H1 (cell line): ENCODE measurements at regions not wholly inside any gene's neighbourhood (a gene's known extent, or its start where the extent isn't known, plus 50 kb on each side); places are given as distances from the start of the nearest gene placed in this dataset.

ENCODE experiments used
- BCL11A ChIP-seq, 2 experiments: IDR thresholded peaks; one replicate each; pipeline ENCODE4 v1.6.1; 2011; ENCODE audit warnings: low read depth in 2 of 2, low read length in 2 of 2, mild to moderate bottlenecking in 2 of 2
- BRCA1 ChIP-seq: IDR thresholded peaks from 2 replicates; pipeline ENCODE4 v1.6.1; 2012; ENCODE audit warnings: low read depth, low read length, improper control_type of control experiment
- CTBP2 ChIP-seq: IDR thresholded peaks from 2 replicates; pipeline ENCODE4 v1.7.0; 2011; ENCODE audit warnings: borderline replicate concordance, mild to moderate bottlenecking, moderate library complexity, mixed read lengths, low read length; ENCODE audit not compliant: insufficient read depth, insufficient read length
- HDAC2 ChIP-seq, 2 experiments: fragments of 300-600 bp in 1 of 2; sonication (generic) in 1 of 2; IDR thresholded peaks; 2 replicates each; pipeline ENCODE4 v1.6.1; 2011 to 2012; ENCODE audit warnings: low read depth in 2 of 2, low read length in 2 of 2, mild to moderate bottlenecking in 2 of 2, moderate library complexity in 2 of 2, borderline replicate concordance in 1 of 2, inconsistent platforms in 1 of 2
- RNF2 ChIP-seq: fragments of 200-900, 300-1000 bp; sonication (generic); IDR thresholded peaks from 2 replicates; pipeline ENCODE4 v1.7.1; 2016; ENCODE audit warnings: borderline replicate concordance, low read depth, mild to moderate bottlenecking, antibody characterized with exemption, low read length; ENCODE audit not compliant: poor library complexity, severe bottlenecking; ENCODE audit errors: missing control alignments
- SIN3A ChIP-seq, 2 experiments: IDR thresholded peaks in 1 of 2; conservative IDR thresholded peaks in 1 of 2; 2 replicates each; pipeline ENCODE4 v1.6.1; 2011 to 2012; ENCODE audit warnings: low read length in 2 of 2, improper control_type of control experiment in 1 of 2, low read depth in 1 of 2, mild to moderate bottlenecking in 1 of 2
- SUZ12 ChIP-seq: fragments of 200-600 bp; sonication (generic); IDR thresholded peaks from 2 replicates; pipeline ENCODE4 v1.6.1; 2012; ENCODE audit warnings: mild to moderate bottlenecking, inconsistent platforms, low read length, moderate library complexity, mixed read lengths
- TAF7 ChIP-seq: optimal IDR thresholded peaks from 2 replicates; pipeline ENCODE3; 2011; ENCODE audit warnings: low read depth, mild to moderate bottlenecking, inconsistent platforms, low read length, moderate library complexity, borderline replicate concordance
- TEAD4 ChIP-seq: IDR thresholded peaks from 2 replicates; pipeline ENCODE4 v1.6.1; 2012; ENCODE audit warnings: low read depth, low read length, inconsistent platforms, mixed read lengths
- TF ChIP-seq, protein P1 (sequence below): fragments of 300-600 bp; sonication (generic); IDR thresholded peaks from 2 replicates; pipeline ENCODE4 v1.7.1; 2012; ENCODE audit warnings: low read length, moderate library complexity, mild to moderate bottlenecking, inconsistent platforms; ENCODE audit not compliant: insufficient replicate concordance

DNA sequence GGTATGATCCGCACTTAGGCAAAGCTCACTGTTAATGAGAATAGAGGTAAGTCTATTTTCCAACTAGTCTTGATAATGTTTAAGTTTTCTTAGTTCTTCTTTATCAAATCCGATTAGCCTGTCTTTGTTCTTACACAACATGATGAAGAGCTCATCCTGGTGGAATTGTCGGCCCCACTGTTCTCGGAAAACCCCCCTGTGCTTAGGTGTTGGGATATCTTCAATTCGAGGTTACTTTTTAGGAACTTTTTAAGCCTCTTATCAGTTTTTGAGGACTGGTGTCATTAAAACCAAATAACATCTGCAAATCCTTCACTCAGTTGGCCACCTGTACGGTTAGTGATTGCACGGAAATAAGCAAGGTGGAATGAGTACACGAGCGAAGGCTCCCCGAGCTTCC is 60.7 kb upstream of the KIF26B start (continued):
- TF ChIP-seq, protein P1, sequence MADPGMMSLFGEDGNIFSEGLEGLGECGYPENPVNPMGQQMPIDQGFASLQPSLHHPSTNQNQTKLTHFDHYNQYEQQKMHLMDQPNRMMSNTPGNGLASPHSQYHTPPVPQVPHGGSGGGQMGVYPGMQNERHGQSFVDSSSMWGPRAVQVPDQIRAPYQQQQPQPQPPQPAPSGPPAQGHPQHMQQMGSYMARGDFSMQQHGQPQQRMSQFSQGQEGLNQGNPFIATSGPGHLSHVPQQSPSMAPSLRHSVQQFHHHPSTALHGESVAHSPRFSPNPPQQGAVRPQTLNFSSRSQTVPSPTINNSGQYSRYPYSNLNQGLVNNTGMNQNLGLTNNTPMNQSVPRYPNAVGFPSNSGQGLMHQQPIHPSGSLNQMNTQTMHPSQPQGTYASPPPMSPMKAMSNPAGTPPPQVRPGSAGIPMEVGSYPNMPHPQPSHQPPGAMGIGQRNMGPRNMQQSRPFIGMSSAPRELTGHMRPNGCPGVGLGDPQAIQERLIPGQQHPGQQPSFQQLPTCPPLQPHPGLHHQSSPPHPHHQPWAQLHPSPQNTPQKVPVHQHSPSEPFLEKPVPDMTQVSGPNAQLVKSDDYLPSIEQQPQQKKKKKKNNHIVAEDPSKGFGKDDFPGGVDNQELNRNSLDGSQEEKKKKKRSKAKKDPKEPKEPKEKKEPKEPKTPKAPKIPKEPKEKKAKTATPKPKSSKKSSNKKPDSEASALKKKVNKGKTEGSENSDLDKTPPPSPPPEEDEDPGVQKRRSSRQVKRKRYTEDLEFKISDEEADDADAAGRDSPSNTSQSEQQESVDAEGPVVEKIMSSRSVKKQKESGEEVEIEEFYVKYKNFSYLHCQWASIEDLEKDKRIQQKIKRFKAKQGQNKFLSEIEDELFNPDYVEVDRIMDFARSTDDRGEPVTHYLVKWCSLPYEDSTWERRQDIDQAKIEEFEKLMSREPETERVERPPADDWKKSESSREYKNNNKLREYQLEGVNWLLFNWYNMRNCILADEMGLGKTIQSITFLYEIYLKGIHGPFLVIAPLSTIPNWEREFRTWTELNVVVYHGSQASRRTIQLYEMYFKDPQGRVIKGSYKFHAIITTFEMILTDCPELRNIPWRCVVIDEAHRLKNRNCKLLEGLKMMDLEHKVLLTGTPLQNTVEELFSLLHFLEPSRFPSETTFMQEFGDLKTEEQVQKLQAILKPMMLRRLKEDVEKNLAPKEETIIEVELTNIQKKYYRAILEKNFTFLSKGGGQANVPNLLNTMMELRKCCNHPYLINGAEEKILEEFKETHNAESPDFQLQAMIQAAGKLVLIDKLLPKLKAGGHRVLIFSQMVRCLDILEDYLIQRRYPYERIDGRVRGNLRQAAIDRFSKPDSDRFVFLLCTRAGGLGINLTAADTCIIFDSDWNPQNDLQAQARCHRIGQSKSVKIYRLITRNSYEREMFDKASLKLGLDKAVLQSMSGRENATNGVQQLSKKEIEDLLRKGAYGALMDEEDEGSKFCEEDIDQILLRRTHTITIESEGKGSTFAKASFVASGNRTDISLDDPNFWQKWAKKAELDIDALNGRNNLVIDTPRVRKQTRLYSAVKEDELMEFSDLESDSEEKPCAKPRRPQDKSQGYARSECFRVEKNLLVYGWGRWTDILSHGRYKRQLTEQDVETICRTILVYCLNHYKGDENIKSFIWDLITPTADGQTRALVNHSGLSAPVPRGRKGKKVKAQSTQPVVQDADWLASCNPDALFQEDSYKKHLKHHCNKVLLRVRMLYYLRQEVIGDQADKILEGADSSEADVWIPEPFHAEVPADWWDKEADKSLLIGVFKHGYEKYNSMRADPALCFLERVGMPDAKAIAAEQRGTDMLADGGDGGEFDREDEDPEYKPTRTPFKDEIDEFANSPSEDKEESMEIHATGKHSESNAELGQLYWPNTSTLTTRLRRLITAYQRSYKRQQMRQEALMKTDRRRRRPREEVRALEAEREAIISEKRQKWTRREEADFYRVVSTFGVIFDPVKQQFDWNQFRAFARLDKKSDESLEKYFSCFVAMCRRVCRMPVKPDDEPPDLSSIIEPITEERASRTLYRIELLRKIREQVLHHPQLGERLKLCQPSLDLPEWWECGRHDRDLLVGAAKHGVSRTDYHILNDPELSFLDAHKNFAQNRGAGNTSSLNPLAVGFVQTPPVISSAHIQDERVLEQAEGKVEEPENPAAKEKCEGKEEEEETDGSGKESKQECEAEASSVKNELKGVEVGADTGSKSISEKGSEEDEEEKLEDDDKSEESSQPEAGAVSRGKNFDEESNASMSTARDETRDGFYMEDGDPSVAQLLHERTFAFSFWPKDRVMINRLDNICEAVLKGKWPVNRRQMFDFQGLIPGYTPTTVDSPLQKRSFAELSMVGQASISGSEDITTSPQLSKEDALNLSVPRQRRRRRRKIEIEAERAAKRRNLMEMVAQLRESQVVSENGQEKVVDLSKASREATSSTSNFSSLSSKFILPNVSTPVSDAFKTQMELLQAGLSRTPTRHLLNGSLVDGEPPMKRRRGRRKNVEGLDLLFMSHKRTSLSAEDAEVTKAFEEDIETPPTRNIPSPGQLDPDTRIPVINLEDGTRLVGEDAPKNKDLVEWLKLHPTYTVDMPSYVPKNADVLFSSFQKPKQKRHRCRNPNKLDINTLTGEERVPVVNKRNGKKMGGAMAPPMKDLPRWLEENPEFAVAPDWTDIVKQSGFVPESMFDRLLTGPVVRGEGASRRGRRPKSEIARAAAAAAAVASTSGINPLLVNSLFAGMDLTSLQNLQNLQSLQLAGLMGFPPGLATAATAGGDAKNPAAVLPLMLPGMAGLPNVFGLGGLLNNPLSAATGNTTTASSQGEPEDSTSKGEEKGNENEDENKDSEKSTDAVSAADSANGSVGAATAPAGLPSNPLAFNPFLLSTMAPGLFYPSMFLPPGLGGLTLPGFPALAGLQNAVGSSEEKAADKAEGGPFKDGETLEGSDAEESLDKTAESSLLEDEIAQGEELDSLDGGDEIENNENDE = no peak
- TF ChIP-seq TEAD4 (no peak), RNF2 (no peak), BCL11A (IDR thresholded peaks at IDR 0.05; ENCODE audit: low read depth in 2 of 2, low read length in 2 of 2) (no peak), SUZ12 (no peak), BRCA1 (no peak), HDAC2 (IDR thresholded peaks at IDR 0.05; ENCODE audit: borderline replicate concordance in 1 of 2, low read depth in 2 of 2, low read length in 2 of 2) (no peak), TAF7 (no peak), CTBP2 (no peak), SIN3A (conservative IDR thresholded peaks at IDR 0.05 in 1 of 2, IDR thresholded peaks at IDR 0.05 in 1 of 2; ENCODE audit: low read depth in 1 of 2, low read length in 2 of 2) (no peak)
